ENCODE measurements at regions not wholly inside any gene's neighbourhood (a gene's known extent, or its start where the extent isn't known, plus 50 kb on each side); places are given as distances from the start of the nearest gene placed in this dataset.

- no peak overlapping the region for H3K4me3 ChIP-seq (ENCODE audit: extremely low read depth in 1 of 4, insufficient read depth in 2 of 4, low read depth in 3 of 4, low read length in 4 of 4)
- no peak overlapping the region for H3K27ac ChIP-seq (ENCODE audit: low read depth, low read length)
- no peaks in the 10 kb centered on the region for H3K4me1 ChIP-seq (replicated peaks in 1 of 4; ENCODE audit: control insufficient read depth in 3 of 4, insufficient read depth in 4 of 4, low read length in 3 of 4)
- H2AK5ac ChIP-seq (ENCODE audit: low read depth, low read length): no peak overlapping the region
- no peaks in the 10 kb centered on the region for H3K27me3 ChIP-seq (replicated peaks in 1 of 4; ENCODE audit: control insufficient read depth in 3 of 4, extremely low read depth in 1 of 4, insufficient read depth in 3 of 4, low read length in 3 of 4)
- no peaks in the 10 kb centered on the region for H3K79me2 ChIP-seq (ENCODE audit: control insufficient read depth in 1 of 2, insufficient read depth in 2 of 2, low read length in 2 of 2)
- H3K4me2 ChIP-seq (ENCODE audit: insufficient read depth in 1 of 2, low read depth in 2 of 2, low read length in 2 of 2): no peak overlapping the region
- no peak overlapping the region for H3K14ac ChIP-seq (ENCODE audit: insufficient read length)
- no peak overlapping the region for H3K4ac ChIP-seq (replicated peaks; ENCODE audit: insufficient read length, low read depth, low read length)
- ChIA-PET CTCF (ENCODE audit: partially characterized antibody) (interaction anchor here (0.9 to 1.5 kb wide), 3 partner anchors 13 to 29 kb away, joined by 3 to 4 read pairs (median 3); no protein-coding TSS in a partner anchor), POLR2A (ENCODE audit: partially characterized antibody) (no interaction called here)
- H2AFZ ChIP-seq (ENCODE audit: low read length): no peak overlapping the region; the same call in 1 of the 2 replicates
- H3K23me2 ChIP-seq (ENCODE audit: low read depth, low read length): 0 out of 2 replicates have a peak, but pooled peaks cover 3% of the 10 kb centered on the region
- H4K91ac ChIP-seq (replicated peaks; ENCODE audit: insufficient read length, low read length): no peak overlapping the region
- no peak overlapping the region for H3K9ac ChIP-seq (replicated peaks in 1 of 4; ENCODE audit: extremely low read depth in 1 of 4, low read depth in 3 of 4, low read length in 3 of 4)
- no peak overlapping the region for H2BK20ac ChIP-seq (ENCODE audit: low read length)
- no peak for FAIRE-seq
- no peak for DNase-seq (ENCODE audit: low read depth in 1 of 2, low spot score in 2 of 2)
- 82% methylated on average over 7 of the region's 7 CpGs; no CpG with 5 or more reads in 1 of the 2 experiments for WGBS, 2 experiments (ENCODE audit: extremely low coverage in 1 of 2, insufficient coverage in 1 of 2, insufficient read length in 1 of 2, insufficient replicate concordance in 2 of 2, low coverage in 1 of 2, low lambda C conversion rate in 2 of 2, missing lambda C conversion rate in 1 of 2)
- H4K5ac ChIP-seq (ENCODE audit: insufficient read length, low read depth, low read length): no peak overlapping the region
- H3K23ac ChIP-seq (ENCODE audit: insufficient read length): no peak overlapping the region
- H4K20me1 ChIP-seq (replicated peaks in 1 of 2; ENCODE audit: control insufficient read depth in 1 of 2, insufficient read depth in 2 of 2, low read length in 2 of 2): peaks cover 2% of the 10 kb centered on the region in 2 experiments
- no peak overlapping the region for H2BK15ac ChIP-seq (ENCODE audit: low read length)
- TF ChIP-seq MAX (IDR thresholded peaks at IDR 0.05) (no peak), POLR2A (IDR thresholded peaks at IDR 0.05; ENCODE audit: control extremely low read depth in 1 of 2, low read depth in 2 of 2, low read length in 2 of 2) (no peak), GABPA (IDR thresholded peaks at IDR 0.05; ENCODE audit: borderline replicate concordance, insufficient read depth, low read length) (no peak), SP4 (IDR thresholded peaks at IDR 0.05; ENCODE audit: low read length) (no peak), SIRT6 (IDR thresholded peaks at IDR 0.05; ENCODE audit: low read length) (no peak), JUN (IDR thresholded peaks at IDR 0.05; ENCODE audit: low read depth, low read length) (no peak), NRF1 (IDR thresholded peaks at IDR 0.05; ENCODE audit: low read depth, low read length) (no peak), BRCA1 (IDR thresholded peaks at IDR 0.05; ENCODE audit: low read depth, low read length) (no peak), TEAD4 (IDR thresholded peaks at IDR 0.05; ENCODE audit: low read depth, low read length) (no peak), JUND (IDR thresholded peaks at IDR 0.05; ENCODE audit: low read length) (no peak)
- H3K18ac ChIP-seq (ENCODE audit: extremely low read depth, low read length): no peak overlapping the region
- H3K56ac ChIP-seq (replicated peaks; ENCODE audit: insufficient read length, low read depth, low read length): no peak overlapping the region
- H2BK120ac ChIP-seq (replicated peaks; ENCODE audit: low read depth, low read length): no peak overlapping the region
- no peaks in the 10 kb centered on the region for H3K36me3 ChIP-seq (ENCODE audit: control insufficient read depth in 2 of 4, insufficient read depth in 4 of 4, low read length in 3 of 4)
- H2BK5ac ChIP-seq (ENCODE audit: low read depth, low read length): no peak overlapping the region
- no peaks in the 10 kb centered on the region for H3K79me1 ChIP-seq (ENCODE audit: low read depth, low read length)
- no peak overlapping the region for H2BK12ac ChIP-seq (ENCODE audit: low read depth, low read length)
- H3K9me3 ChIP-seq (ENCODE audit: insufficient read depth in 2 of 2, low read depth in 1 of 2, low read length in 1 of 2): no peaks in the 10 kb centered on the region
- H4K8ac ChIP-seq (ENCODE audit: extremely low read depth, insufficient read depth, low read length): no peak overlapping the region
These were observed 83.8 kb upstream of the VRK1 start for GRCh38 chr14:96713426-96713825.
